ENCODE measurements at regions not wholly inside any gene's neighbourhood (a gene's known extent, or its start where the extent isn't known, plus 50 kb on each side); places are given as distances from the start of the nearest gene placed in this dataset.

DNA sequence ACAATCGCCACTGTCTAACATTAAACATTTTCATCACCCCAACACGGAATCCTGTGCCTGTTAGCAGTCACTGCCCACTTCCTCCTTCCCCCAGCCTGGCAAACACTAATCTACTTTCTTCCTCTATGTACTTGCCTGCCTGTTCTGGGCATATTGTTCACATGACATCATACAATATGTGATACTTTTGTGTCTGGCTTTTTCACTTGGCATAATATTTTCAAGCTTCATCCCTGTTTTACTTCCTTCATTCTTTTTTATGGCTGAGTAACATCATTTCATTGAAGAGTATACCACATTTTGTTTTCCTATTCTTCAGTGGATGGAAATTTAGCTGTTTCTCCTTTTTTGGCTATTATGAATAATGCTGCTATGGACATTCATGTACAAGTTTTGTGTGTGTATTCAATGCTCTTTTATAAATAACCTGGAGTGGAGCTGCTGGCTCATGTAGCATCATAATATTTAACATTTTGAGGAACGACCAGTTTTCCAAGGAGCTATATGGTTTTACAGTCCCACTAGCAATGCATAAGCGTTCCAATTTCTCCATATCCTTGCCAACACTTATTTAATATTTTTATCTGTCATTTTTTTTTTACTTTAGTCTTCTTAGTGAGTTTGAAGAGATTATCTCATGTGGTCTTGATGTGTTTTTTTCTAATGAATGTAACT, 360.1 kb downstream of the HDGFL1 start:
- no peak for DNase-seq (ENCODE audit: low read depth in 2 of 2)

DNA sequence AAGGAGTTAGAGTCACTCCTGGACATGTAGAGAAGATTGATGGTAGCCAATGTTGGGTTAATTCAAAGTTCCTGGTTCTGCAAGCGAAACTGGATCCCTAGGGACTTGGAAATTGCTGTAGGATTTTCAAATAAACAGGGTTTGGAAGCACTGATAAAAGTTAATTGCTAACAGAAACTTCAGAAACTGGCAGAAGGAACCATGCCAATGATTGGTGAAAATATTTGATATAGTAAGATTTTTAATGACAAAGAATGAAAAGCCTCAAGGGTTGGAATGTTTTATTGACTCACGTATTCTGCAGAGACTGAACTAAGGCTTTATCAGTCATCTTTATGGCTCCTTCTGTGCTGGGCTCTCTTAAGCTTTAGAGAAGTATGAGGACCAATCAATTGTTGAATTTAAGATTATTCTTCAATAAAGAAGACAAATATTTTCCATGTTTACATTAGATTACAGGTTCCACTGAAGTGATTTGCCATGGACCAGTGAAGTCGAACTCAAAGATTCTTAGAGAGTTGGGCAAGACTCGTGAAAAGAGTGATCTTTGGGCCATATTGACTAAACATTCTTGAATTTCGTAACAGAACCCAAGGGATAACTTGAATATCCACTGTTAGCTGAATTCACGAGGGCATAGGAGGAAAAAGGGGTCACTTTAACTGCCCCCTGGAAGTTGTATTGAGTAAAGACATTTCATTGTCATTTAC, 371.4 kb downstream of the HDGFL1 start:
- peak; percentile 68 to 71 for DNase-seq (ENCODE audit: low read depth in 2 of 2)

DNA sequence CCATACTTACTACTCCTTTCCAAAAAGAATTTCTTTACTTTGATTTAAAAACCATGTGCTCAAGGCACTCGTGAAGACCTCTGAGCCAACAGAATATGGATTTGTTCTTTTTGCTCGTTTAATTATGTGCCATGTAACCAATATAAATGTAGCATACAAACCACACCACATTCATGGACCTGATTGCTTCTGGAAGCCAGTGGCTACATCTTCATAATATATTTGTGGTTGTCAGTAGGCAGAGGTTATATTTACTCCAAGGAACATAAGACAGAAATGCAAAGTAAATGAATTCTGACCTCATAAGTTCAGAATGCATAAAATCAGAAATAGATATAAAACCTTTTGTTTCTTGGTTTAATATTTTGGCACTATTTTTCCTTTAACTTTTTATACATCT, 373.0 kb downstream of the HDGFL1 start:
- no peak for DNase-seq (ENCODE audit: low read depth in 2 of 2)

DNA sequence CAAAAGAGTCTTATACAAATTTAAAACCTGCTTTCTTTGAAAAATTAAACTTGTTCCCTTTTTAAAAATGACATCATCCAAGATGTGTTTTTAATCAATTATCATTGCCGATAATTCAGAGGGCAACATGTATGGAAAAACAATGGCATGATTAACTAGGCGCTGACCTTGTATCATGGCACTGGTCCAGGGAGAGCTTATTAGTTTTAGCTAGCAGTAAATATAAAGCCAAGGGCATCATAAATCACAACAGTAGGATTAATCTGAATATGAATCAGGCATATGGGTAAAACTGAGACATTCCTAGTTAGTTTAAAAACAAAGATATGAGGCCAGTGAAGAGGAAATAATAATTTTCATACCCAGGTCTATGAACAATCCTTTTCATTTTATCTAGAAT, 374.0 kb downstream of the HDGFL1 start:
- no peak for DNase-seq (ENCODE audit: low read depth in 2 of 2)

DNA sequence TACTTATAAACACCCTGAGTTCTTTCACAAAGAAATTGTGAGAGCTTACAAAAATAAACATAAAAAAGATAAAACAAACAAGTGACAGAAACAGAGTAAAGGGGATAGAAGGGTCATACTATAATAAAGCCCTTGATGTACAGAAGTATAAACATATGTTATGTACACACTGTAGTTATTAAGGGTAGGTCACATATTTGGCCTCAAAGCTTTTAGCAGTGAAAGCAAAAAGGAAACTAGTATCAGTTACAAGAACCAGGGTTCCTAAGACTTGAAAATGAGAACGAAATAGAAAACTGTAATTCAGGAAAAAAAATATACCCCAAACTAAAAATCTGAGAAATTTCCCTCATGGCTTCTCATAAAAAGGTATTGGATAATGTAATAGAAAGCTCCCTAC, 380.6 kb downstream of the HDGFL1 start:
- DNase-seq (ENCODE audit: low read depth in 2 of 2), result no peak

DNA sequence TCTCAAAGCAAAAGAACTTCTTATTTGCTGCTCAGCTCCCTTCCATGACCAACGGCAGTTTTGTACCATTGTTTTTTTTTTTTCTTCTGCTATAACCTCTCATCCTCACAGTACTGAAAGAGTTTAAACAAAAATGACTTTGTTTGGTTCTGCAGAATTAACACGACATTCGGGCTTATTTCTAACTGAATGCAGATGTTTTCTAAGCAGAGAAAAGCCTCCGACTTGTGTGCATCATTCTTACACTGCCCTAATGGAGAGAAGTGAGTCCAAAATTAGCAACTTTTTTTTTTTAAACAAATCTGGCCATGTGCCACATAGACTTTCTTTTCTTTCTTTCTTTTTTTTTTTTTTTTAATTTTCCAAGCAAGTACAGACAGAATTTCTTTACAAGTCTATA, 382.7 kb downstream of the HDGFL1 start:
- peak in 1 of 2 experiments; percentile 3 for DNase-seq (ENCODE audit: low read depth in 2 of 2)

DNA sequence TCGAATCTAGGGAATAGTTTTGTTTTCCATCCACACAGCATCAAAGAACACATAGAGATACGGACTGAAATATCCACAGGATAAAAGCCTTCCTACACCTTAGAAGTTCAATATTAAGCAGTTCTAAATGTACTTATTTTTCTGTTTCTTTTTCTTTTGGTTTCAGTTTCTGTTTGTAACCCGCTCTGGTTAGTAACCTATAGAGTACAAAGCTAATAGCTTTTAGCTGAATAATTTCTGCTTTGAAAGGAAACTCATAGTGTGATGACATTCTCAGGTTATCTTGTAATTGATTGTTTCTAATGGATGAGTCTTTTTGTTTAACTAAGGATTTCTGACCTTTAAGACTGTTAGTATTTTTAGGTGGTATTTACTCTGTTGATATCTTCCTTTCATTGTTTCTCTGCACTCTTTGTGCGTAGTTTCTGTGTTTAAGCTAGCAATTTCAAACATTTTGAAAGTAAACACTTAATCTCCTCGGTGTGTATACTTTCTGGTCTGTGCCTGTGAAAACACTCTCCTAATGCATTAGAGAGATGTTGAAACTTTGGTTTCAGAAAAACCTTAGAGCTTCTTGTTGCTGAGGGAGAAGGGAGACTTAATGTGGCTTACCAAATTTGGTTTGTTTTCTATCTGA, 385.5 kb downstream of the HDGFL1 start:
- no peak for DNase-seq (ENCODE audit: low read depth in 2 of 2)

DNA sequence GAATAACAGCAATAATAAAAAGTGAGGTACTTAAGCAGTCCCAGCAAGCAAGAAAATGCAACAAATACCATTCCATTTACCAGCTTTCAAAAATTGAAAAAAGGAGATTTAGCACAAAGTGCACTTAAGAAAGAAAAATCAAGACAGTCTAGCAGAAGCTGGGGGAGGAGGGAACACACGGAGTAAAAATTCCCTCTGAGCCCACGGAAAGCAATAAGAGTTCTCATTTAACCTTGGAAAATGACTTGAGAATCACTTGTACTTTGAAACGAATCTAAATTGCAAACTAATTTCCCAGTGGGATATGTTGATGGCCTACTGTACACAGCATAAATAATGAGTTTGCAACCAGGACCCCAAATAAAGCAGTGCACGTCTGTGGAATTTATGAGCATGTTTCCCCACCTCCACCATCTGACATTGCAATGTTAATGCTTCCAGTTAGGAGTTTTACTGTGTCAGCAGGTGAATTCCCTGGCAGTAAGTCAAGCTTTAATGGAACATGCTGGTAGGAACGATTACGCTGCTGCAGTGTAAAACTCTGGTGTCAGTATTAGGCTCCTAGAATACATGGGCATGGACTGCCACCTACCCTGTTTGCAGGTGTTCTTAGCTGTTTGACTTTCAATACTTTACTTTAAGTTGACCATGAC, 386.8 kb downstream of the HDGFL1 start:
- DNase-seq (ENCODE audit: low read depth in 2 of 2), result no peak

DNA sequence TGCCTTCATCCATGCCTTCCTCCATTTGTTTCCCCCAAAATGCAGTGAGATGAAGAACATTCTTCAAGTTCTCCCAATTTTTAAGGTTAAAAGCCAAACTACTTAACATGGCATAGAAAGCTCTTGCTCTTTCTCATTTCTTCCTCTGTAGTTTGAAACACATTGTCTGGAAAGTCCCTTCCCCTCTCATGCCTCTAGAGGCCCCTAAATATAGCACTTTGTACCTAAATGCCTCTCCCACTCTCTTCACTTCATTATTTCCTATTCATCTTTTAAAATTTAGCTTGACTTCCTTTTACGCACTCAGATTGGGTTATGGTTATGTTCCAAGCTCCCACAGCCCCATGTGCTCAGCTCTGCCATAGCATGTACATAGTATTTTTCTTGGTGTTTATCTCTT, 389.3 kb downstream of the HDGFL1 start:
- no peak for DNase-seq (ENCODE audit: low read depth in 2 of 2)

DNA sequence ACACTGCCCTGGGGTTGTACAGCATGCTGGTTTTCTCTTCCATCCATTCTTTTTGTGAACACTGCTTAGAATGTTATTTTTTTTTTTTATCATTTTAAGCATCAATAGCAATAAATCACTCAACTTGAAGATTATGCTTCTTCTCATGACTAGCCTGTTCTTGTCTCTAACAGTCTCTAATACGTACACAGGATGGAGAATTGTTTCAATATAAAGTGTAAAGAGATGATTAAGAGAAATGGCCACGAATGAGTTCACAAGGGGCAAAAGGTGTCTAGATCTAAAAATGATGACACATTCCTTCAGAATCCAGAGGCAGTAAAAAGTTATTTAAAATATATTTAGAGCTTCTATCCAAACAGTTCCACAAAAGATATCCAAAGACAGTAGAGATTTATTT, 390.2 kb downstream of the HDGFL1 start:
- no peak for DNase-seq (ENCODE audit: low read depth in 2 of 2)

DNA sequence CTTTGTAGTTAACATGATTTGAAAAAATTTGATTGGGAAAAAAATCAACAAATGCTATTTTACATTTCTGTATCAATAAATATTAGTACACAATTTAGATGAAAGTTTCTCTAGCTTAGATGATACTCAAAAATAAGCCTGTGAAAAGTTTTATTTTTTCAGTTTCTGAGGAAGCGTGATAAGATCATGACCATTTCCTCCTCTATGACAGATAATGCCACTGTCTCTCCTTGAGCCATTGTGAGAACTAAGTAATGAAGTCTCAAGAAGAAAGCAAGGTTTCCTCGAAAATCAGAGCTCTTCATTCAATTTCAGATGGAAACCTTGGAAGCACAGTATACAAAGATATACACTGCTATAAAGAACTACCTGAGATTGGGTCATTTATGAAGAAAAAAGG, 395.0 kb downstream of the HDGFL1 start:
- no peak for DNase-seq (ENCODE audit: low read depth in 2 of 2)

DNA sequence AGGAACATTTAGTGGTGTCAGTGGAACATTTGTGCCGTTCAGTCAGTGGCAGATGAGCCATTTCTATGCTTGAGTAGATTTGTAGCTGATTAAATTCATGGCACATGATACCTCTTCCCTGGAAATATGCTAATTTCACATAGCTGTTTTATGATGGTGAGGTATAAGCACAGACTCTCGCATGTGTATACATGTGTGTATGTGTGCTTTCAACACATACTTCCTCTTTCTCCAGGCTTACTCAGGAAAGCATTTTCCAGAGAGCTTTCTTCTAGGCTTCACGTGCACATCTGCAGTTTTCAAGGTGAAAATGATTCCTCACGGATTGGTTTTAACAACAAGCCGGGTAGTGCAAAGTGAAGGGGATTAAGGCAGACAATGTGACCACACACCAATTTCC, 396.5 kb downstream of the HDGFL1 start:
- no peak for DNase-seq (ENCODE audit: low read depth in 2 of 2)

DNA sequence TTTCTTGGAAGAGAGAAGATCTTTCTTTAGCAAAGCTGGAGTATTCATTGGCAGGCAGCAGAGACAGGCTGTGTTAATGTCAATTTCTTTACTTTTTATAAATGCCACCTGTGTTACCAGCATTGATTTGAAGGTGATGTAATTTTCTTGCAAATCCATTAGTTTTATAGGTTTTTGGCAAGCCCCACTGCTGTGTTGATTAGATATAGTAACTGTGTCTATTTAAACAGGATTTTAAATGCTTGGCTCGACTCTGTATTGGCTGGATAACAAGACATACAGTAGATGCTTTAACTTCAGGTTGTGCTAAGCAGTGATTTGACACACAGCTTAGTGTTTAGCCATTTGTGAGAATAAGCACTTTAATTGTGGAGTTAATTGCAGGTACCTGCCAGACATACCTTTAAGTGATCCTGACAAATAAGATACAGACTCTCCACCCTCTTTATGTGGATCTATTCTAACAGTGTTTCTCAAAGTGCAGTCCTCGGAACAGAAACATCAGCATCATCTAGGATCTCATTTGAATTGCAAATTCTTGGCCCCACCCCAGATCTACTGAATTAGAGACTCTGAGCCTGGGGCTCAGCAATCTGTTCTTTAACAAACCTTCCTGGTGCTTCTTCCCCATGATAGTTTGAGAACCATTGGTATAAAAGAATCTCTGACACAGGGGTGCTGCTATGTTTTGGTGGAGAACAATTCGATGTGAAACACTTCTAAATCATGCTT, 397.5 kb downstream of the HDGFL1 start:
- DNase-seq (ENCODE audit: low read depth in 2 of 2), result no peak

DNA sequence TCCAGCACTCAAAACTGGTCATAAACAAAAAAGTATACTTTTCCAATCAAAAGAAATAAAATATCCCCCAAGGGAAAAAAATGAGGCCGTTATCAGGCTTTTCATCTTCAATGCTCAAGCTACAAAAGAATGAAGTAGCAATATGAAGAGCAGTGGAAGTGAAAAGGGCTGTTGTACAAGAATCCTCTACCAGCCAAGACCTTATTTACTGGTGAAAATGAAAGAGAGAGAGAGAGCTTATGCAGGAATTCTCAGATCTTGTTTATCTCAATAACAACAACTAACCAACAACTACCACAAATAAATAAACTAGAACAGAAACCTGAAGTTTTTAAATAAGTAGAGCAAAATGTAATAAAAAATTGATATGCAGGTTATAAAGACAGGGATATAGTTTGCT, 400.6 kb downstream of the HDGFL1 start:
- no peak for DNase-seq (ENCODE audit: low read depth in 2 of 2)

DNA sequence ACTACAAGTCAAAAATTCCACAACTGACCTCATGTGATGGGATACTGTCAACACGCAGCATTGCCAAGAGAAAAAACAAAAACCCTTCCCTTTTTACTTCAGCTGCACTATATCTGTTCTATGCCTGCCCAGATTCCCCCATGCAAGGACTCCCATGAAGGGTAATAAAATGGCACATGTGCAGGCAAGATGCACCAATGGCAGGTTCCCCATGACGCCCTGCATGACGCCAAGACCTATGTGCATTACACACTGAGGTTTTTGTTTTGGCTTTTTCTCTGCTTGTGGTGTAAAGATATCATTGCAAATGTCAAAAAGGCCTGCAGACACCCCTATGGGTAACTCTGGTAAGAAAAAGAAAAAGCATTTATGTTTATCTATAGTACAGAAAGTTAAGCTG, 403.4 kb downstream of the HDGFL1 start:
- no peak for DNase-seq (ENCODE audit: low read depth in 2 of 2)

DNA sequence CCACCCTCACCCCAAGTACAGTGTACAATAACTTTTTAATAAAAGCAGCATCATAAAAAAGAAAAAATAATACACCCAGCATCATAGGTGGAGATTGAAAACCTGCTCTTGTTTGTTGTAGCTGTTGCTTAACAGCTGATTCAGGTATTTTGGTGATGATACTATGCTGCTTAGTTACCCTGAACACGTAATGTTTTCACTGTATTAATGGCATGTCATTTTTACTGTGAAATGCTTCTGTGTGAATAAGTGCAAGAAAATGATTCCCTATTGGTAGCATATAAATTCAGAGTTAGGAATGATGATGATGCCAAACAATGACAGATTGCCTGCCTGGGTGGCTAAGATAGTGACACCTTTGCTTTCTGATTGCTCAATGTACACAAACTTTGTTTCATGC, 405.7 kb downstream of the HDGFL1 start:
- no peak for DNase-seq (ENCODE audit: low read depth in 2 of 2)

DNA sequence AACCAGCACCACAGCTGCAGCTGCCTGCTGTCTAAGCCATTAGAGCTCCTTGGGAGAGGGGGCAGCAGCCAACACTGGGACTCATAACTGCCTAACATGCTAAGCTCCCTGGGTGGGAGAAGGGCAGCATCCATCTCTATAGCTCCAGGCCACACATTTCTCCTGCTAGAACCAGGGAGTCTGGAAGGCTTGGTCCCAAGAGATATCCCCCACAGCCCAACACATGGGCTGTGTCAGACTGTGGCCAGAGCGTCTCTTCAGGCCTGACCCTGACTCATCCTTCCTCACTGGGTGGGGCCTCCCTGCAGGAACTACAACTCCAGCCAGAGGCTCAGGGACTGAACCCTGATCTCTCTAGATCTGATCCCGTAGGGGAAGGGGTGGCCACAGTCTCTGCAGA, 411.1 kb downstream of the HDGFL1 start:
- DNase-seq (ENCODE audit: low read depth in 2 of 2), result no peak

DNA sequence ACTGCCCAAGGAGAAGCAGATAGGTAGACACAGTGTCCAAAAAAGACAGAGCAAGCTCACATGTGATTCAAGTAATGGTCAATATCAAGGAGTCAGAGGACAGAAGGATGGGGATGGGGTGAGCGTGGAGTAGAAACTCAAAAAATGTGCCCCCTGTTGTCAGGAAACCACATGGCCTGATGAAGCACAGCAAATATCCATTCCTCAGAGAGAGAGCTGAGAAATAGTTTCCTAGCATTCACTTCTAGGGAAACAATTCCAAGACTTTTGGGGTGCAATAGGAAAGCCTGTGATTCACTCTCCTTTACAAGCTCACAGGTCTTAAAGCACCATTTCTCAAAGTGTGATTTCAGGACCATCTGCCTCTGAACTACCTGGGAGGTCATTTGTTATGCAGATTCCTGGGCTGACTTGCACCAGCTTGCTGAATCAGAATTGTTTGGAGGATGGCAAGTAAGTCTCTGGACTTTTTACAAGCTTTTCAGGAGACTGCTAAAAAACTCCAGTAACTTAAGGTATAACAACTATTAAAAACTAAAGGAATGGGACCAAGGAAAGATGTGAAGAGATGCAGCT, 432.8 kb downstream of the HDGFL1 start:
- DNase-seq (ENCODE audit: low read depth in 2 of 2), result no peak

DNA sequence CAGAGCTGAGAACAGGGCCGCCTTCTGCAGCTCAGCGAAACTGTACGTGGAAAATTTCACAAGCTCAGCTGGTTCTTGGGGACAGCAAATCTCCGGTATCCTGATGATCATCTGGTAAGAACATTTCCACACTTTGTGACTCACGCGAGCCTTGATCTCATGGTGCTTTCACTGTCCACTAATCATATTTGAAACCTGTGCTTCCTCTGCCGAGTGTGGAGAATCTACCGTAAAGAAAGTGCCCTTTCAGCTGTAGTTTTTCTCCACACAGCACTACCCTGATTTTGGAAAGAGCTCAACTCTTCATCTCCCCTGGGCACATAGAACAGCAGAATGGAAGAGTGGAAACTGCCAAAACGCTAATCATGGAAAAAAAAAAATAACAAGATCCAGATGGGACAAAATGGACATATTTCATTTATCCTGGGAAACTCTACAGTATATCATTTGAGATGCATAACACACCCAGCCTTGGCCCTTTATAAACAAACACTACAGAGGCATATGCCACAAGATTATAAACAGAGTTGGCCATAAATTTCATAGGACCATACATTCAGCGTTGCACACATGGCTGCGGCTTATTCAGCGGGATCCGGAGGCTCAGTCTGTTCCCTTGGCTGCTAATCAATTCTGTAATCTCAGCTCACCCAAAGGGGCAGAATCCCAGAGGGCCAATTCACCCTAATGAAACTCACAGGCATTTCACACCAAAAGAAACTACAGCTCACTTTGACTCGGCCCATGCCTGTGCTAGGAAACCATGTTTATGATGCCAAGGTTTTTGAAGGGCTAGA, 434.5 kb downstream of the HDGFL1 start:
- peak; percentile 83 to 85 for DNase-seq (ENCODE audit: low read depth in 2 of 2)

DNA sequence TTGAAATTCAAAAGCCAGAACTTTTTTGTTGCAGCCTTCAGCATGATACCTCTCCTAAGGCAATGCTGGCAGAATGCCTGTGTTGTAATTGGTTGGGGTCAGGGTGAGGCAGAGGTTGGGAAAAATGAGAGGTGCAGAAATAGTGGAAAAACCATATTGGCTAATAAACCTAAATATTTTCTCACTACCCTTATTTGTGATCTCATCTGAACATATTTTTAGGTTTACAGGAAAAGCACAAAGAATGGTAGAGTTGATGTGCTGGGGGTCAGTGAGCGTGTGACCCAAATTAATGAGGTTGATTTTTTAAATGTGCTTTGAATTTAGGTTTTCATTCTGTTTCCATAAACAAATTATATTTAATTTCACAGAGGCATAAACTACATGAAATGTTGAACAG, 437.3 kb downstream of the HDGFL1 start:
- no peak for DNase-seq (ENCODE audit: low read depth in 2 of 2)

DNA sequence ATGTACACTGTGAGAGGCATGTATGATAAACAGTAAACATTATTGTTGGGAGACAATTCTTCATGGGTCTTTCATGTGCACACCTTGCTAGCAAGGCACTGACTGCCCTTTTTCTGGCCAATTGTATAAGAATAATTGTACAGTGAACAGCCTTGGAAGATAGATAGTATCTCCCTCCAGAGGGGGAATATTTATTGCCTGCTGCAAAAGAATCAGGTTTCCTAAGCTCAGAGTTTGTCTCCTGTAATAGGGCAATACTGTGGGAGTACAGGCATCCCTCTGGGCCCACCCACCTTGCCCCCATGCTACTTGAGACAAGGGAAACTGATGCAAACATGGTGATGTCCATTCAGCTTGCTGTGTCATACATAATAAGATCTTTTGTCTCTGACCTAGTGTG, 442.2 kb downstream of the HDGFL1 start:
- DNase-seq (ENCODE audit: low read depth in 2 of 2), result no peak
